D721Med (cell line): ENCODE measurements at regions not wholly inside any gene's neighbourhood (a gene's known extent, or its start where the extent isn't known, plus 50 kb on each side); places are given as distances from the start of the nearest gene placed in this dataset.

Experiments
- DNase-seq: peaks from one replicate; pipeline ENCODE4 v3.0.0; 2011; ENCODE audit warnings: low spot score; ENCODE audit not compliant: insufficient read length
- FAIRE-seq: peaks from 2 replicates; lab custom pipeline; 2011; peaks lifted over from hg19 to GRCh38; lab: Jason Lieb, UNC
- CTCF ChIP-seq: IDR thresholded peaks from 2 replicates; pipeline ENCODE4 v1.5.1; 2012; ENCODE audit warnings: mild to moderate bottlenecking, control low read depth; ENCODE audit not compliant: insufficient read depth; ENCODE audit errors: missing control alignments

GRCh38 chr7:149622444-149623210 is 125.0 kb upstream of the ZNF746 start:
- FAIRE-seq (no peak), DNase-seq (no peak)
- TF ChIP-seq CTCF = no peak

GRCh38 chr7:149621776-149622175 is 124.2 kb upstream of the ZNF746 start:
- TF ChIP-seq CTCF = no peak
- FAIRE-seq (no peak), DNase-seq (no peak)

GRCh38 chr7:149620961-149621360 is 123.4 kb upstream of the ZNF746 start:
- FAIRE-seq (no peak), DNase-seq (no peak)
- TF ChIP-seq CTCF = no peak

DNA sequence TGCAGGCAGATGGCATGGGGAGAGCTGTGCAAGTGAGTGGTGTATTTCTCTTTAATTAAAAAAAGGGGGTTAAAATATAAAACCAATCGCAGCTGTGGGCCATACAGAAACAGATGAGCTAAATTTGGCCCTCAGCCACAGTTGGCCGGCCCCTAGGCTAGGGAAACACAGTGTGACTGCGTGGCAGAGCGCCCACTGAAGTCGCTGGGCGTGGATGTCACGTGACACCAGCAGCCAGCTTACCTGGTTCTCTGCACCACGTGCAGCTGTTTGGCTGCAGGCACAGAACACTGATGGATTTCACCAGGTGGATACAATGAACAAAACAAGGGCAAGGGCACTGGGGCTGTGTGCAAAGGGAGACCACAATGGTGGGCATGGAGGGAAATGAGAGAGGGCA is 119.3 kb upstream of the ZNF746 start:
- DNase-seq = no peak
- no peak for FAIRE-seq
- no peak for TF ChIP-seq CTCF

- DNase-seq = no peak
- no peak for FAIRE-seq
- no peak for TF ChIP-seq CTCF
These were observed 118.2 kb upstream of the ZNF746 start for GRCh38 chr7:149615690-149616270.

GRCh38 chr7:149610441-149611011 is 112.9 kb upstream of the ZNF746 start:
- no peak for TF ChIP-seq CTCF
- DNase-seq (no peak), FAIRE-seq (no peak)

DNA sequence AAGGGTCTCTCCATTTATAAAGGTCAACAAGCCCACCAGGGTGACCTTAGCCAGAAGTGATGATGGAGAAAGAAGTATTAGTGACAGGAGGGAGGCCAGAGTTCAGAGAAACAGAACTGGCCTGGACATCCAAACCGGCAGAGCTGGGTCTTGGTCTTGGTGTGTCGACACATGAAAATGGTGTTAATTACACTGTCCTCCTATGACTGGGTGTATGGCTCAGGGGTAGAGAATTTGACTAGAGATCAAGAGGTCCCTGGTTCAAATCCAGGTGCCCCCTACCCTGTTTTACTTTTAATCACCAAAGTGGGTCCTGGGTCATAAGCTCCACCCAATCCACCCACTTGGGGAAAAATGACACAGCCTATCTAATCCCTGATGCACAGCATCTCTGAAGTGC is 110.6 kb upstream of the ZNF746 start:
- DNase-seq (no peak), FAIRE-seq (no peak)
- TF ChIP-seq CTCF = no peak
